Nephron progenitor cell (in vitro differentiated cells): ENCODE measurements at regions not wholly inside any gene's neighbourhood (a gene's known extent, or its start where the extent isn't known, plus 50 kb on each side); places are given as distances from the start of the nearest gene placed in this dataset.

ENCODE experiments used
- DNase-seq: peaks from one replicate; pipeline ENCODE4 v3.0.0; 2021
- H3K27ac Mint-ChIP-seq: 2 replicates; pipeline ENCODE4 v1.8.0; 2021; ENCODE audit warnings: mild to moderate bottlenecking, moderate library complexity, mixed read lengths
- H3K27me3 Mint-ChIP-seq: 2 replicates; pipeline ENCODE4 v1.8.0; 2021; ENCODE audit warnings: mild to moderate bottlenecking, low read depth, mixed read lengths; ENCODE audit not compliant: poor library complexity
- H3K36me3 Mint-ChIP-seq: 2 replicates; pipeline ENCODE4 v1.8.0; 2021; ENCODE audit warnings: low read depth, mixed read lengths
- H3K4me1 Mint-ChIP-seq: 2 replicates; pipeline ENCODE4 v1.8.0; 2021; ENCODE audit warnings: mixed read lengths
- H3K4me3 Mint-ChIP-seq: 2 replicates; pipeline ENCODE4 v1.8.0; 2021; ENCODE audit warnings: mild to moderate bottlenecking, moderate library complexity, mixed read lengths
- H3K9me3 Mint-ChIP-seq: 2 replicates; pipeline ENCODE4 v1.8.0; 2021; ENCODE audit warnings: mild to moderate bottlenecking, moderate library complexity, mixed read lengths
- TF ChIP-seq, protein P1 (sequence below): fragments of 200-600 bp; sonication (generic); IDR thresholded peaks from 2 replicates; pipeline ENCODE4 v1.5.0; 2021; ENCODE audit warnings: antibody characterized with exemption

DNA sequence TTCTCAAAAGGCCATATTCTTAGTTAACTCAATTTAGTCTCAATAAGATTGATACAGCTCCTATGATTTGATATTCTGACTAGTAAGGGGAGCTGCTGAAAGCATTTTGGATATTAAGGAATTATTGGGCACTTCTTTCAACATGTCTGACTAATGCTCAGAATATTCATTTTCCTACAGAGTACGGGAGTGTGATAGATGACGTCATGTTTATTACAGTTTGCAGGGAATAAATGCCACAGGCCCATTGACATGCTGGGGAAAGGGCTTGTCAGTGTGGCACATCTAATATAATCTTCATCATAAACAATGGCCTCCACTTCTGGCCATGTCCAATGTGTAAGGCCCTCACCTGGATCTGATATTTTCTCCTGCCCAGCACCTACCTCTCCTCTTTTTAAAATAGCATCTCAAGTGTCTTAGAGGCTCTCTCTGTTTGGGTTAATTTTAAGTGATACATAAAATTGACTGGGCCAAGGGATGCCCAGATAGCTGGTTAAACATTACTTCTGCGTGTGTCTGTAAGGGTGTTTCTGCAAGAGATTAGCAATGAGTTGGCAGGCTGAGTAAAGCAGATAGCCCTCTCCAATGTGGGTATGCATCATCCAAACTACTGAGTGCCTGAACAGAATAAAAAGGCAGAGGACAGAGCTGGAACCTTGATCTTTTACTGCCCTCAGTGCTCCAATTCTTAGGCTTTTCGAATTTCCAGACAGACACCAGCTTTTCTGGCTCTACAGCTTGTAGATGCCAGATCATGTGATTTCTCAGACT is 99.3 kb downstream of the SLC24A2 start:
- Mint-ChIP-seq H3K27ac (no peak overlapping the region), H3K27me3 (no peaks in the 10 kb centered on the region), H3K4me3 (no peak overlapping the region), H3K9me3 (peaks cover 14% of the 10 kb centered on the region), H3K4me1 (no peaks in the 10 kb centered on the region), H3K36me3 (peaks cover 10% of the 10 kb centered on the region)
- TF ChIP-seq, protein P1, sequence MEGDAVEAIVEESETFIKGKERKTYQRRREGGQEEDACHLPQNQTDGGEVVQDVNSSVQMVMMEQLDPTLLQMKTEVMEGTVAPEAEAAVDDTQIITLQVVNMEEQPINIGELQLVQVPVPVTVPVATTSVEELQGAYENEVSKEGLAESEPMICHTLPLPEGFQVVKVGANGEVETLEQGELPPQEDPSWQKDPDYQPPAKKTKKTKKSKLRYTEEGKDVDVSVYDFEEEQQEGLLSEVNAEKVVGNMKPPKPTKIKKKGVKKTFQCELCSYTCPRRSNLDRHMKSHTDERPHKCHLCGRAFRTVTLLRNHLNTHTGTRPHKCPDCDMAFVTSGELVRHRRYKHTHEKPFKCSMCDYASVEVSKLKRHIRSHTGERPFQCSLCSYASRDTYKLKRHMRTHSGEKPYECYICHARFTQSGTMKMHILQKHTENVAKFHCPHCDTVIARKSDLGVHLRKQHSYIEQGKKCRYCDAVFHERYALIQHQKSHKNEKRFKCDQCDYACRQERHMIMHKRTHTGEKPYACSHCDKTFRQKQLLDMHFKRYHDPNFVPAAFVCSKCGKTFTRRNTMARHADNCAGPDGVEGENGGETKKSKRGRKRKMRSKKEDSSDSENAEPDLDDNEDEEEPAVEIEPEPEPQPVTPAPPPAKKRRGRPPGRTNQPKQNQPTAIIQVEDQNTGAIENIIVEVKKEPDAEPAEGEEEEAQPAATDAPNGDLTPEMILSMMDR = no peak
- no peak for DNase-seq

DNA sequence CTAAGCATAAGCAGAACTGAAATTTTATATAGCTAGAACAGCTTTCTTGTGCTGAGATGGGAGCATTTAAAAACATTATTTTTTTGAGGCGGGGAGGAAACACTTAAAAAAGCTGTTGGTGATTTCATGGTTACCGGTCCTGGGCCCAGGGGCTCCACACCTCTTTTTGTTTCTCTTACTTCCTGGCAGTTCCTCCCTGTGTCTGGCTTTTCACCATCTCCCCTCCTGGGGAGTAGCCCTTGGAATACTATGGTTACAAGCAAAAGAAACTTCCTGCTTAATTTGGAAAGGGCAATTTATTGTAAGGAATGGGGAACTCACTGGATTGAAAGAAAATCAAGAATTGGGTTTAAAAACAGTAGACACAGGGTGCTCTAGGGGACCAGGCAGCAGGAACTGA is 105.1 kb downstream of the SLC24A2 start:
- H3K27me3 Mint-ChIP-seq = no peaks in the 10 kb centered on the region
- H3K4me1 Mint-ChIP-seq = no peaks in the 10 kb centered on the region
- peaks cover 18% of the 10 kb centered on the region for H3K9me3 Mint-ChIP-seq
- peaks cover 10% of the 10 kb centered on the region for H3K36me3 Mint-ChIP-seq
- no peak overlapping the region for H3K4me3 Mint-ChIP-seq
- TF ChIP-seq, protein P1 = no peak
- no peak for DNase-seq
- no peak overlapping the region for H3K27ac Mint-ChIP-seq

DNA sequence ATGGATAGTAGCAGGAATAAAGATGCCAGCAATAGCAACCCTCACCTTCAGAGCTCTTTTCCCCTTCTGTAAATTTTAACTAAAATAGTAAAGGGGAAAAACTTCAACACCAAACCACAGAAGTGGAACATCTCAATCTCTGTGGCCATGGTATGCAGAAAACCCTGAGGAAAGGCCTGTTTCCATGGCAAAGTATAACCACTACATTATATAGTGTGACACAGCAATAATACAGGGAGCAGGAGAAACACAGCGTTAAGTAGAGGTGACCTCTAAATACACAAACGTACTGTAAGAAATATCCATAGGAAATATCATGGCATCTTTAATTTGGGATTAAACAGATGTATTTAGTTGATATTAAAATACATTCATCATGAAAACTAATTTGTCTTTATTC is 106.4 kb downstream of the SLC24A2 start:
- no peak for DNase-seq
- no peaks in the 10 kb centered on the region for H3K27me3 Mint-ChIP-seq
- TF ChIP-seq, protein P1 = no peak

DNA sequence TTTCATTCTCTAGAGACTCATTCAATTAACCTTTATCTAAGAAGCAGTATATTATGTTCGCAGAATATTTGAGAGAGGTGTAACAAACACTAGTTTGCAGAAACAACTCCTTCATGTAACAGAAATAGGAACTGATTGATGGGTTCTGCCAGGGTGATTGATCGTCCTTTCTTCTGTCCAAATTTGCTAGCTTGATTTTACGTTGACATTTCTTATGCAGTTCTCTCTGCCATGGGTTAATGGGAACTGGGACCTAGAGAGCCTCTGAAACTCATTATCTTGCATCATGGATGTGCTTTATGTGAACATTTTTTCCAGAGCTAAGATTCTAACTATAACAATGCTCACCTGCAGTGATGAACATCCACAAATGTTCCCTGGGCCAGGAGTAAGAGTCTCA is 107.0 kb downstream of the SLC24A2 start:
- peaks cover 17% of the 10 kb centered on the region for H3K9me3 Mint-ChIP-seq
- no peak overlapping the region for H3K4me3 Mint-ChIP-seq
- no peak overlapping the region for H3K27ac Mint-ChIP-seq
- DNase-seq = no peak
- no peaks in the 10 kb centered on the region for H3K27me3 Mint-ChIP-seq
- no peaks in the 10 kb centered on the region for H3K4me1 Mint-ChIP-seq
- H3K36me3 Mint-ChIP-seq = peaks cover 10% of the 10 kb centered on the region
- TF ChIP-seq, protein P1 = no peak

More for the DNA sequence above, 106.4 kb downstream of the SLC24A2 start:
- H3K27ac Mint-ChIP-seq = no peak overlapping the region
- no peak overlapping the region for H3K4me3 Mint-ChIP-seq
- peaks cover 18% of the 10 kb centered on the region for H3K9me3 Mint-ChIP-seq
- H3K4me1 Mint-ChIP-seq = no peaks in the 10 kb centered on the region
- H3K36me3 Mint-ChIP-seq = peaks cover 10% of the 10 kb centered on the region

DNA sequence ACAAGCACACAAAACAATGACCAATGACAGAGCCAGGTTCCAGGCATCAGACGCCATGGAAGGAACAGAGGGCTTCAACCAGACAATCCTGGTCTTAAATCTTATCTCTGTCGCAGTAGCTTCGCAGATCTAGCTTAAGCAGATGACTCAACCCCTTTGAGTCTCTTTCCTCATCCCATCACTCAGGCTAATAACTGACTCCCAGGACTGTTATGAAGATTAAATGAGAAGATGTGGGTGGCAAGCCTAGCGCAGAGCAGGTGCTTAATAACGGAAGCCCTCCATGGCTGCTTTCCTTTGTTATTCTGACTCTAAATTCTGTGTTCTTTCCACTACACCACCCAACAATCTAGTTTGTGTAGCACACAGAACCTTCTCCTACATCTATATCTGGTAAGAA is 110.9 kb downstream of the SLC24A2 start:
- TF ChIP-seq, protein P1 = no peak
- Mint-ChIP-seq H3K27ac (no peak overlapping the region), H3K36me3 (peaks cover 5% of the 10 kb centered on the region), H3K4me3 (no peak overlapping the region), H3K4me1 (no peaks in the 10 kb centered on the region), H3K9me3 (peaks cover 23% of the 10 kb centered on the region), H3K27me3 (no peaks in the 10 kb centered on the region)
- no peak for DNase-seq

DNA sequence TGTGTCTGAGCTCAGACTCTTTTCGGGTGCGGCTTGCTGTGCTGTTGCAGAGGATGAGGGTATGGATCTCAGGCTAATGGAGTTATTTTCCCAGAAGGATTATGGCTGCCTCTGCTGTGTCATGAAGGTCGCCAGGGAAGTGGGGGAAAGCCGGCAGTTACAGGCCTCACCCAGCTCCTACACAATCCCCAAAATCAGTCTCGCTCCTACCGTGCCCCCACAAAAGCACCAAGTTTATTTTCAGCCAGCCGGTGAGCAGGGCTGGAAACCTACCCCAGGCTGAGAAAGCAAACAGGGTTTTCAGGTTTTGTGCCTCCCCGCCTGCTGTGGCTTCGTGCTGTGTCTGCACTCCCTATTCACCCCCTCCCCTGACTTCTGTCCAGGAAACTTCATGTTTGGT is 113.3 kb downstream of the SLC24A2 start:
- H3K27me3 Mint-ChIP-seq = no peaks in the 10 kb centered on the region
- TF ChIP-seq, protein P1 = no peak
- no peaks in the 10 kb centered on the region for H3K4me1 Mint-ChIP-seq
- no peak overlapping the region for H3K4me3 Mint-ChIP-seq
- H3K9me3 Mint-ChIP-seq = peaks cover 30% of the 10 kb centered on the region
- no peak for DNase-seq
- H3K27ac Mint-ChIP-seq = no peak overlapping the region
- peaks cover 5% of the 10 kb centered on the region for H3K36me3 Mint-ChIP-seq
